Astrocyte (in vitro differentiated cells and primary cell): ENCODE measurements at regions not wholly inside any gene's neighbourhood (a gene's known extent, or its start where the extent isn't known, plus 50 kb on each side); places are given as distances from the start of the nearest gene placed in this dataset.

ENCODE experiments used
- DNase-seq: peaks from one replicate; pipeline ENCODE4 v3.0.0-alpha.2; 2010; ENCODE audit warnings: low read depth
- FAIRE-seq: peaks from 2 replicates; lab custom pipeline; 2011; peaks lifted over from hg19 to GRCh38; lab: Jason Lieb, UNC
- H2AFZ ChIP-seq: 2 replicates; pipeline ENCODE4 v1.6.0; 2012; ENCODE audit warnings: low read depth, low read length, inconsistent platforms
- H3K27ac ChIP-seq: 2 replicates; pipeline ENCODE4 v1.5.1; 2011; ENCODE audit warnings: low read depth, low read length, inconsistent platforms
- H3K27me3 ChIP-seq: 2 replicates; pipeline ENCODE4 v1.6.0; 2011; ENCODE audit warnings: low read length, inconsistent platforms; ENCODE audit not compliant: insufficient read depth
- H3K36me3 ChIP-seq: 2 replicates; pipeline ENCODE4 v1.5.1; 2011; ENCODE audit warnings: low read length, inconsistent platforms; ENCODE audit not compliant: insufficient read depth
- H3K4me1 ChIP-seq: 2 replicates; pipeline ENCODE4 v1.5.1; 2011; ENCODE audit warnings: low read length, inconsistent platforms; ENCODE audit not compliant: insufficient read depth
- H3K4me2 ChIP-seq: 2 replicates; pipeline ENCODE4 v1.6.0; 2012; ENCODE audit warnings: low read length, inconsistent platforms
- H3K4me3 ChIP-seq: 2 replicates; pipeline ENCODE4 v1.5.1; 2011; ENCODE audit warnings: low read depth, mild to moderate bottlenecking, low read length, inconsistent platforms; ENCODE audit not compliant: insufficient read depth
- H3K79me2 ChIP-seq: 2 replicates; pipeline ENCODE4 v1.6.0; 2012; ENCODE audit warnings: mild to moderate bottlenecking, low read length, inconsistent platforms; ENCODE audit not compliant: insufficient read depth
- H3K9ac ChIP-seq: 2 replicates; pipeline ENCODE4 v1.6.0; 2012; ENCODE audit warnings: mild to moderate bottlenecking, low read length, inconsistent platforms
- H3K9me3 ChIP-seq: 2 replicates; pipeline ENCODE4 v1.5.1; 2012; ENCODE audit warnings: low read depth, mild to moderate bottlenecking, low read length, inconsistent platforms; ENCODE audit not compliant: insufficient read depth
- H4K20me1 ChIP-seq: 2 replicates; pipeline ENCODE4 v1.6.0; 2012; ENCODE audit warnings: low read length, inconsistent platforms; ENCODE audit not compliant: insufficient read depth
- H3K27ac Mint-ChIP-seq: one replicate; pipeline ENCODE4 v1.8.0; 2021; ENCODE audit warnings: mild to moderate bottlenecking, mixed read lengths; ENCODE audit not compliant: unreplicated experiment
- H3K27me3 Mint-ChIP-seq: one replicate; pipeline ENCODE4 v1.8.0; 2021; ENCODE audit warnings: low read depth, mixed read lengths; ENCODE audit not compliant: unreplicated experiment
- H3K36me3 Mint-ChIP-seq: one replicate; pipeline ENCODE4 v1.8.0; 2021; ENCODE audit warnings: low read depth, mixed read lengths; ENCODE audit not compliant: unreplicated experiment
- H3K4me1 Mint-ChIP-seq: one replicate; pipeline ENCODE4 v1.8.0; 2021; ENCODE audit warnings: low read depth, mixed read lengths; ENCODE audit not compliant: unreplicated experiment
- H3K4me3 Mint-ChIP-seq: one replicate; pipeline ENCODE4 v1.8.0; 2021; ENCODE audit warnings: mild to moderate bottlenecking, moderate library complexity, mixed read lengths; ENCODE audit not compliant: unreplicated experiment
- H3K9me3 Mint-ChIP-seq: one replicate; pipeline ENCODE4 v1.8.0; 2021; ENCODE audit warnings: mild to moderate bottlenecking, mixed read lengths; ENCODE audit not compliant: unreplicated experiment
- CTCF ChIP-seq: IDR thresholded peaks from 2 replicates; pipeline ENCODE4 v1.5.1; 2011; ENCODE audit warnings: low read depth, mild to moderate bottlenecking, inconsistent platforms, low read length, moderate library complexity; ENCODE audit not compliant: insufficient read depth
- EZH2 ChIP-seq: IDR thresholded peaks from 2 replicates; pipeline ENCODE4 v1.6.1; 2012; ENCODE audit warnings: mild to moderate bottlenecking, low read length, inconsistent platforms; ENCODE audit not compliant: insufficient read depth

- Histone ChIP-seq H3K36me3 (no peaks in the 10 kb centered on the region), H3K27ac (no peak overlapping the region), H3K4me2 (no peak overlapping the region), H3K9me3 (no peaks in the 10 kb centered on the region), H3K4me3 (no peak overlapping the region), H3K4me1 (no peaks in the 10 kb centered on the region), H3K9ac (no peak overlapping the region), H2AFZ (no peak overlapping the region), H4K20me1 (no peaks in the 10 kb centered on the region), H3K27me3 (no peaks in the 10 kb centered on the region), H3K79me2 (no peaks in the 10 kb centered on the region)
- H3K4me3 Mint-ChIP-seq: no peak overlapping the region
- H3K27ac Mint-ChIP-seq: no peak overlapping the region
- FAIRE-seq (no peak), DNase-seq (no peak)
- peaks cover 1% of the 10 kb centered on the region for H3K4me1 Mint-ChIP-seq
- TF ChIP-seq CTCF (no peak), EZH2 (no peak)
- H3K27me3 Mint-ChIP-seq: no peaks in the 10 kb centered on the region
- H3K36me3 Mint-ChIP-seq: no peaks in the 10 kb centered on the region
- no peaks in the 10 kb centered on the region for H3K9me3 Mint-ChIP-seq
These were observed 555.4 kb downstream of the RAB28 start for GRCh38 chr4:12928751-12929150.

GRCh38 chr4:12926189-12927066 lies 557.7 kb downstream of the RAB28 start:
- no peak overlapping the region for H3K27ac Mint-ChIP-seq
- Histone ChIP-seq H2AFZ (no peak overlapping the region), H3K79me2 (no peaks in the 10 kb centered on the region), H3K27me3 (no peaks in the 10 kb centered on the region), H3K27ac (no peak overlapping the region), H3K9ac (no peak overlapping the region), H3K4me2 (no peak overlapping the region), H3K4me1 (no peaks in the 10 kb centered on the region), H3K4me3 (no peak overlapping the region), H3K36me3 (no peaks in the 10 kb centered on the region), H3K9me3 (no peaks in the 10 kb centered on the region), H4K20me1 (no peaks in the 10 kb centered on the region)
- TF ChIP-seq EZH2 (no peak), CTCF (no peak)
- FAIRE-seq (no peak), DNase-seq (no peak)
- H3K27me3 Mint-ChIP-seq: no peaks in the 10 kb centered on the region
- H3K4me1 Mint-ChIP-seq: no peaks in the 10 kb centered on the region
- no peaks in the 10 kb centered on the region for H3K36me3 Mint-ChIP-seq
- H3K4me3 Mint-ChIP-seq: no peak overlapping the region
- no peaks in the 10 kb centered on the region for H3K9me3 Mint-ChIP-seq

- no peaks in the 10 kb centered on the region for H3K27me3 Mint-ChIP-seq
- Histone ChIP-seq H4K20me1 (no peaks in the 10 kb centered on the region), H3K4me3 (no peak overlapping the region), H2AFZ (no peak overlapping the region), H3K9me3 (no peaks in the 10 kb centered on the region), H3K9ac (no peak overlapping the region), H3K27ac (no peak overlapping the region), H3K36me3 (no peaks in the 10 kb centered on the region), H3K4me1 (no peaks in the 10 kb centered on the region), H3K79me2 (no peaks in the 10 kb centered on the region), H3K27me3 (no peaks in the 10 kb centered on the region), H3K4me2 (no peak overlapping the region)
- DNase-seq (no peak), FAIRE-seq (no peak)
- H3K36me3 Mint-ChIP-seq: no peaks in the 10 kb centered on the region
- H3K27ac Mint-ChIP-seq: no peak overlapping the region
- TF ChIP-seq CTCF: no peak
- TF ChIP-seq EZH2: no peak
- H3K4me1 Mint-ChIP-seq: no peaks in the 10 kb centered on the region
- H3K4me3 Mint-ChIP-seq: no peak overlapping the region
- H3K9me3 Mint-ChIP-seq: no peaks in the 10 kb centered on the region
These were observed 559.3 kb downstream of the RAB28 start for GRCh38 chr4:12924728-12925320.
